Ascending aorta (tissue), 2 donors: ENCODE measurements at regions not wholly inside any gene's neighbourhood (a gene's known extent, or its start where the extent isn't known, plus 50 kb on each side); places are given as distances from the start of the nearest gene placed in this dataset.

Experiments
- DNase-seq, 2 donors: peaks; one replicate each; pipeline ENCODE4 v3.0.0-alpha.2; 2019; ENCODE audit warnings: low spot score in 2 of 2
- H3K27ac ChIP-seq, 2 donors: fragments of 200-600 bp; sonication (generic); one replicate each; pipeline ENCODE4 v1.5.1; 2016 to 2017; ENCODE audit warnings: mild to moderate bottlenecking in 1 of 2
- H3K27me3 ChIP-seq: fragments of 200-600 bp; sonication (generic); one replicate; pipeline ENCODE4 v1.5.1; 2017
- H3K36me3 ChIP-seq, 2 donors: fragments of 200-600 bp; sonication (generic); one replicate each; pipeline ENCODE4 v1.5.1; 2016
- H3K4me1 ChIP-seq, 2 donors: fragments of 200-600 bp; sonication (generic); one replicate each; pipeline ENCODE4 v1.5.1; 2016 to 2017; ENCODE audit warnings: mild to moderate bottlenecking in 1 of 2
- H3K4me3 ChIP-seq, 2 donors: fragments of 200-600 bp; sonication (generic); one replicate each; pipeline ENCODE4 v1.5.1; 2016 to 2017; ENCODE audit warnings: mild to moderate bottlenecking in 1 of 2
- H3K9me3 ChIP-seq, 2 donors: fragments of 200-600 bp; sonication (generic); one replicate each; pipeline ENCODE4 v1.5.1; 2016
- intact Hi-C: fragments of 100-400 bp; cut with DNase I; formaldehyde crosslinking; loops from one replicate; pipeline ENCODE4 v1.15.1; 2023
- TF ChIP-seq, protein P1 (sequence below), 3 experiments: fragments of 200-600 bp in 2 of 3; fragments of 450-650 bp in 1 of 3; sonication (generic) in 2 of 3; IDR thresholded peaks; one replicate each; pipeline ENCODE4 v1.5.1; 2016 to 2019; ENCODE audit warnings: antibody characterized with exemption in 3 of 3, mild to moderate bottlenecking in 1 of 3, moderate library complexity in 1 of 3

DNA sequence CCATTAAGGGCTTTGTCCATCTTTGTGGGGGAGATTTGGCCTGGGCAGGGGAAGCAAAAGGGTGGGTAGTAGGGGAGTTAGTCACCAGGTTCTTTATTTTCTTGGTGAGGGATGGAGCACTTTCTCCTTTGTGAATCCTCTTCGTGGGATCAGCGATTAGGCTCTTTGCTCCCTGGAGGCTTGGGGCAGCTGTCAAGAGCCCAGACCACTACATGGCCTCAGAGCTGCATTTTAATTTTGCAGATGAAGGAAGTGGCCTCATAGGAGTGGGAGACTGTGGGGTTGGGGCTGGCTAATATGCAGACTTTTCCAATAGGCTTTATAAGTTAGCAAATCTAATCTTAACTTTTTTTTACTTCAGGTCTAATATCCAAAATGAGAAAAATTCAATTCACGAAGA lies 168.1 kb upstream of the DEFB112 start:
- H3K4me3 ChIP-seq, result no peak overlapping the region
- no peak for DNase-seq
- TF ChIP-seq, protein P1, sequence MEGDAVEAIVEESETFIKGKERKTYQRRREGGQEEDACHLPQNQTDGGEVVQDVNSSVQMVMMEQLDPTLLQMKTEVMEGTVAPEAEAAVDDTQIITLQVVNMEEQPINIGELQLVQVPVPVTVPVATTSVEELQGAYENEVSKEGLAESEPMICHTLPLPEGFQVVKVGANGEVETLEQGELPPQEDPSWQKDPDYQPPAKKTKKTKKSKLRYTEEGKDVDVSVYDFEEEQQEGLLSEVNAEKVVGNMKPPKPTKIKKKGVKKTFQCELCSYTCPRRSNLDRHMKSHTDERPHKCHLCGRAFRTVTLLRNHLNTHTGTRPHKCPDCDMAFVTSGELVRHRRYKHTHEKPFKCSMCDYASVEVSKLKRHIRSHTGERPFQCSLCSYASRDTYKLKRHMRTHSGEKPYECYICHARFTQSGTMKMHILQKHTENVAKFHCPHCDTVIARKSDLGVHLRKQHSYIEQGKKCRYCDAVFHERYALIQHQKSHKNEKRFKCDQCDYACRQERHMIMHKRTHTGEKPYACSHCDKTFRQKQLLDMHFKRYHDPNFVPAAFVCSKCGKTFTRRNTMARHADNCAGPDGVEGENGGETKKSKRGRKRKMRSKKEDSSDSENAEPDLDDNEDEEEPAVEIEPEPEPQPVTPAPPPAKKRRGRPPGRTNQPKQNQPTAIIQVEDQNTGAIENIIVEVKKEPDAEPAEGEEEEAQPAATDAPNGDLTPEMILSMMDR (IDR thresholded peaks at IDR 0.05), result no peak
- H3K27me3 ChIP-seq, result no peaks in the 10 kb centered on the region
- no peaks in the 10 kb centered on the region for H3K4me1 ChIP-seq
- intact Hi-C loops, result no loop called here
- no peak overlapping the region for H3K27ac ChIP-seq
- no peaks in the 10 kb centered on the region for H3K9me3 ChIP-seq
- no peaks in the 10 kb centered on the region for H3K36me3 ChIP-seq

DNA sequence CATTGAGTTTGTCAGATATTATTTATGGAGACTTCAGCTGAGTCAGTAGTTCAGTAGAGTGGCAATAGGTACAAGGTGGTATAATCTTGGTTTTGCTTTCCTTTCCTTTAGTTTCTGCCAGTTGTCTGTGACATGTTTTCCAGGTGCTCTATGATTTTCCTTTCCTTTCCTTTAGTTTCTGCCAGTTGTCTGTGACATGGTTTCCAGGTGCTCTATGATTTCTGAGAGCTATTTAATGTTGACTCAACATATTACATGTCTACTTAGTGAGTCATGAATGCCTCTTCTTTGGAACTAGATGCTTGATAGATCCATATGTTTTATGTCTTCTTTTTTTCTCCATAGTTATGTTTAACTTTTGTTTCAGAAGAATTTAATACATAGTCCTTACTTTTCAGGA lies 186.4 kb upstream of the DEFB112 start:
- DNase-seq, result no peak
- Histone ChIP-seq H3K27ac (no peak overlapping the region), H3K36me3 (no peaks in the 10 kb centered on the region), H3K4me3 (no peak overlapping the region), H3K27me3 (no peaks in the 10 kb centered on the region), H3K4me1 (no peaks in the 10 kb centered on the region), H3K9me3 (no peaks in the 10 kb centered on the region)
- intact Hi-C loops, result no loop called here
- TF ChIP-seq, protein P1 (IDR thresholded peaks at IDR 0.05), result no peak

DNA sequence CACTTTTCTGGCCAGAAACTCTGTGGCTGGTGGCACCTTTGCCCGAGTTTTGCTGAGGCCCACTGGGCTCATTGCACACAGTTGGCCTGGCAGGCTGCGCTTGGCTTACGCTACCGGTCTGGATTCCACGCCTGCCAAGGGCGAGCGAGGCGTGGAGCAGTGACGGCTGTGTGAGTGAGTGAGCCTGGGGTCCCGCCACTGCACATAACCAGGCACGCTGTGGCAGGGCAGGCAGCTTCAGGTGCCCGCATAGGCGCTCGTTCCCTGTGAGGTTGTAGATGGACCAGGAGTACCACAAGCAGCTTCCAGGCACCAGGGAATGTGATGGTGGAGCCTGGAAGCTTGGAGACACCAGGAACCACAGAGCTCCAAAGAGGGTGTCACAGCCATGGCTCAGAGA lies 190.1 kb upstream of the DEFB112 start:
- TF ChIP-seq, protein P1 (IDR thresholded peaks at IDR 0.05), result no peak
- no peak overlapping the region for H3K4me3 ChIP-seq
- DNase-seq, result no peak
- no peaks in the 10 kb centered on the region for H3K9me3 ChIP-seq
- intact Hi-C loops, result no loop called here
- no peaks in the 10 kb centered on the region for H3K27me3 ChIP-seq
- no peaks in the 10 kb centered on the region for H3K4me1 ChIP-seq
- no peak overlapping the region for H3K27ac ChIP-seq
- H3K36me3 ChIP-seq, result no peaks in the 10 kb centered on the region

DNA sequence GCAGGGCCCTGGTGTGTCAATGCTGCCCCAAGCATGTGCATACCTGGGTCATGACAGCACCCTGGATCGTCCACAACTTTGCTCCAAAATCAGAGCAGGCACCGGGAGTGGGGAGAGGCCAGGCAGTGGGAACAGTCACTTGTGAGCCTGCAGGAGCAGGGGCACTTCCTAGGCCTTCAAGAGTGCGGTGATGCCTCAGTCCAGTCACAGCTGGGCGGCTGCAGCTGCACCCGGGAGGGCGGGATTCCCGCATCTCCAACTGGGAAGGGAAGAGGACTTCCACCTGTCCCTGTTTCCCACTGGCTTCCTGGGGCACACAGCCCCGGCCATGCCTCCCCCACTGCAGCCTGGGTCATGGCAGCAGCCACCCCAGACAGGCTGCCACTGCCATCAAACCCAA lies 191.3 kb upstream of the DEFB112 start:
- Histone ChIP-seq H3K4me1 (no peaks in the 10 kb centered on the region), H3K27me3 (no peaks in the 10 kb centered on the region), H3K9me3 (no peaks in the 10 kb centered on the region), H3K27ac (no peak overlapping the region), H3K36me3 (no peaks in the 10 kb centered on the region), H3K4me3 (no peak overlapping the region)
- DNase-seq, result no peak
- intact Hi-C loops, result no loop called here
- TF ChIP-seq, protein P1 (IDR thresholded peaks at IDR 0.05), result no peak

DNA sequence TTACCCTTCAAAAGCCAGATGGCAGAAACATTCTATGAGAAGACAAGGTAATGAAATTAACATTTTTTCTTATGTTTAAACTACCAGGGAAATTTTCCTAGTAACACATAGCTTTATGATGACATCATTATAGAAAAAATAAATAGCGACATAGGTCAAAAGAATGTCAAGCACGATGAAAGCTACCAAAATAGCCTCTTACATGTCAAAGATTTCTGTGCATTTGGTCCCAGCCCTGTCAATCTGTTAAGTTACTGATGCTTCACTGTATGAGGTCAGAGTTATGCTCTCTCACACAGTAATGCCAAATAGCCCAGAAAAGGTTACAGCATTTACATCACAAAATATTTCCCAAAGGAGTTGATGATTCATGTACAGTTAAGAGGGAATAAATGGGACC lies 199.8 kb upstream of the DEFB112 start:
- intact Hi-C loops, result no loop called here
- Histone ChIP-seq H3K9me3 (no peaks in the 10 kb centered on the region), H3K27me3 (no peaks in the 10 kb centered on the region), H3K27ac (no peak overlapping the region), H3K36me3 (no peaks in the 10 kb centered on the region), H3K4me1 (no peaks in the 10 kb centered on the region), H3K4me3 (no peak overlapping the region)
- TF ChIP-seq, protein P1 (IDR thresholded peaks at IDR 0.05), result no peak
- DNase-seq, result no peak

DNA sequence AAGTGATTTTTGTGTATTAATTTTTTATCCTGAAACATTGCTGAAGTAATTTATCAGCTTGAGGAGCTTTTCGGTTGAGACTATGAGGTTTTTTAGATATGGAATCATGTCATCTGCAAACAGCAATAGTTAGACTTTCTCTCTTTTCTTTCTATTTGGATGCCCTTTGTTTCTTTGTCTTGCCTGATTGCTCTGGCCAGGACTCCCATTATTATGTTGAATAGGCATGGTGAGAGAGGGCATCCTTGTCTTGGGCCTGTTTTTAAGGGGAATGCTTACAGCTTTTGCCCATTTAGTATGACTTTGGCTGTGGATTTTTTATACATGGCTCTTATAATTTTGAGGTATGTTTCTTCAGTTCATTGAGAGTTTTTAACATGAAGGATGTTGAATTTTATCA lies 207.6 kb upstream of the DEFB112 start:
- TF ChIP-seq, protein P1 (IDR thresholded peaks at IDR 0.05), result no peak
- no peak overlapping the region for H3K27ac ChIP-seq
- DNase-seq, result no peak
- intact Hi-C loops, result no loop called here
- H3K27me3 ChIP-seq, result no peaks in the 10 kb centered on the region
- no peaks in the 10 kb centered on the region for H3K36me3 ChIP-seq
- H3K9me3 ChIP-seq, result no peaks in the 10 kb centered on the region
- H3K4me3 ChIP-seq, result no peak overlapping the region
- H3K4me1 ChIP-seq, result no peaks in the 10 kb centered on the region
